Testis (tissue), 2 donors: ENCODE measurements at regions not wholly inside any gene's neighbourhood (a gene's known extent, or its start where the extent isn't known, plus 50 kb on each side); places are given as distances from the start of the nearest gene placed in this dataset.

Experiments used
- CTCF ChIP-seq, 3 experiments: fragments of 450-650 bp in 2 of 3; fragments of 200-600 bp in 1 of 3; sonication (generic) in 1 of 3; IDR thresholded peaks; one replicate each; pipeline ENCODE4 v1.5.1; 2016 to 2019; ENCODE audit warnings: antibody characterized with exemption in 3 of 3, mild to moderate bottlenecking in 2 of 3, moderate library complexity in 1 of 3
- POLR2A ChIP-seq: fragments of 450-650 bp; IDR thresholded peaks from one replicate; pipeline ENCODE4 v1.6.1; 2017; ENCODE audit warnings: antibody characterized with exemption, mild to moderate bottlenecking, moderate library complexity

- TF ChIP-seq CTCF (IDR thresholded peaks at IDR 0.05), result no peak
- no peak for TF ChIP-seq POLR2A
Observed at GRCh38 chr5:118531276-118531675, 457.1 kb downstream of the DTWD2 start.
